Caco-2 (cell line): ENCODE measurements at regions not wholly inside any gene's neighbourhood (a gene's known extent, or its start where the extent isn't known, plus 50 kb on each side); places are given as distances from the start of the nearest gene placed in this dataset.
"Not testable (repeated sequence)": the region's sequence is repeated elsewhere in the genome, so short reads cannot be mapped to it uniquely, and the experiment has no call there.

Experiments used
- BruUV-seq: library from RNA; stranded (reverse); fragments of 400-500 nt; replicated peaks from 2 replicates; lab custom pipeline; 2021; lab: Mats Ljungman, UMichigan
- CTCF ChIA-PET: fragments of 300-600 bp; sonication (Branson Sonifier 250); formaldehyde crosslinking; loops from one replicate; lab custom pipeline; 2022; ENCODE audit warnings: antibody characterized with exemption; lab: Charles Lee
- POLR2A ChIA-PET: fragments of 300-600 bp; sonication (Branson Sonifier 250); formaldehyde crosslinking; loops from one replicate; lab custom pipeline; 2022; ENCODE audit warnings: antibody characterized with exemption; lab: Charles Lee
- DNase-seq, 2 experiments: peaks; one replicate each; pipeline versions ENCODE4 v3.0.0 to v3.0.0-alpha.2; 2020 to 2022
- H3K27me3 ChIP-seq: replicated peaks from 2 replicates; pipeline ENCODE4 v1.6.0; 2011; ENCODE audit warnings: low read length; ENCODE audit not compliant: control insufficient read depth, insufficient read depth
- H3K36me3 ChIP-seq: 2 replicates; pipeline ENCODE4 v1.5.1; 2011; ENCODE audit warnings: low read length; ENCODE audit not compliant: control insufficient read depth, insufficient read depth
- H3K4me1 ChIP-seq: fragments of 250-450 bp; sonication (Bioruptor Pico); 2 replicates; pipeline ENCODE4 v1.5.1; 2020; ENCODE audit warnings: mild to moderate bottlenecking
- H3K4me3 ChIP-seq: 2 replicates; pipeline ENCODE4 v1.5.1; 2011; ENCODE audit warnings: low read depth, mild to moderate bottlenecking, control low read depth, low read length
- H3K9me3 ChIP-seq: fragments of 250-450 bp; sonication (Bioruptor Pico); 2 replicates; pipeline ENCODE4 v1.5.1; 2020; ENCODE audit warnings: mild to moderate bottlenecking, moderate library complexity
- H3K27ac Mint-ChIP-seq: one replicate; pipeline ENCODE4 v1.8.0; 2022; ENCODE audit warnings: mixed read lengths; ENCODE audit not compliant: unreplicated experiment
- H3K27me3 Mint-ChIP-seq: one replicate; pipeline ENCODE4 v1.8.0; 2022; ENCODE audit warnings: mixed read lengths; ENCODE audit not compliant: insufficient read depth, unreplicated experiment
- H3K36me3 Mint-ChIP-seq: one replicate; pipeline ENCODE4 v1.8.0; 2022; ENCODE audit warnings: mild to moderate bottlenecking, mixed read lengths; ENCODE audit not compliant: insufficient read depth, unreplicated experiment
- H3K4me1 Mint-ChIP-seq: one replicate; pipeline ENCODE4 v1.8.0; 2022; ENCODE audit warnings: low read depth, mixed read lengths; ENCODE audit not compliant: unreplicated experiment
- H3K4me3 Mint-ChIP-seq: one replicate; pipeline ENCODE4 v1.8.0; 2022; ENCODE audit warnings: mild to moderate bottlenecking, moderate library complexity, mixed read lengths; ENCODE audit not compliant: unreplicated experiment
- H3K9me3 Mint-ChIP-seq: one replicate; pipeline ENCODE4 v1.8.0; 2022; ENCODE audit warnings: mixed read lengths; ENCODE audit not compliant: unreplicated experiment
- intact Hi-C: fragments of 100-400 bp; cut with micrococcal nuclease; formaldehyde crosslinking; loops from one replicate; pipeline ENCODE4 v1.10.0; 2022; ENCODE audit not compliant: unreplicated experiment
- TF ChIP-seq, protein P1 (sequence below), 2 experiments: fragments of 200-600 bp in 1 of 2; IDR thresholded peaks; 1 replicate in 1 of 2; 2 replicates in 1 of 2; pipeline versions ENCODE4 v1.5.1 to v1.8.0; 2011 to 2022; ENCODE audit warnings: antibody characterized with exemption in 1 of 2, control low read depth in 1 of 2, inconsistent platforms in 1 of 2, low read depth in 1 of 2, low read length in 1 of 2, mild to moderate bottlenecking in 1 of 2, moderate library complexity in 1 of 2; ENCODE audit not compliant: insufficient read depth in 1 of 2, severe bottlenecking in 1 of 2, unreplicated experiment in 1 of 2

DNA sequence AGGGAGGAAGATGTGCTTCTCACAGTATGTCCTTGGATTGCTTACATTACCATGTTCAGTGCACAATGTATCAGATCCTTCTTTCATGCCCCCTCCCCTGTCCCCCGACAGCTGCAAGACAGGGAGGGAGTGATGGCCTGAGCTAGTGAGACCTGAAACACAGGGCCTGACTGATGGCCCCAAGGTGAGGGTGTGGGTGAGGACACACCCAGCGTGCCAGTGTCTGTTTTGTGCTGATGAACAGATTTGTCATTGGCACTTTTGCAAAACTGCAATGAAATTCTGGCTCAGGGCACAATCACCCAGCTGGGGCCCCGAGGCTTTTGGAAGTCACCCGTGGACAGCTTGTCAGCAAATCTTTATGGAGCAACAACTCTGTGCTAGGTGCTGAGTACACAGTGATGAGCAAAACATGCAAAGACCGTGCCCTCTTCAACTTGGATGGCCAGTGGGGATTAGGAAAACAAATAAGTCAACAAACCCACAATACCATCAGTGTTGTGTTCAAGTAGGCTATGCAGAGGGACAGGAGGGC lies 59.4 kb upstream of the EMX2 start:
- CTCF ChIA-PET, result interaction anchor here (1.0 kb wide), 1 partner anchor 40 kb away, joined by 3 read pairs; no protein-coding TSS in a partner anchor
- H3K9me3 Mint-ChIP-seq, result no peaks in the 10 kb centered on the region
- no peak overlapping the region for H3K4me3 Mint-ChIP-seq
- H3K36me3 Mint-ChIP-seq, result no peaks in the 10 kb centered on the region
- intact Hi-C loops, result no loop called here
- TF ChIP-seq, protein P1, sequence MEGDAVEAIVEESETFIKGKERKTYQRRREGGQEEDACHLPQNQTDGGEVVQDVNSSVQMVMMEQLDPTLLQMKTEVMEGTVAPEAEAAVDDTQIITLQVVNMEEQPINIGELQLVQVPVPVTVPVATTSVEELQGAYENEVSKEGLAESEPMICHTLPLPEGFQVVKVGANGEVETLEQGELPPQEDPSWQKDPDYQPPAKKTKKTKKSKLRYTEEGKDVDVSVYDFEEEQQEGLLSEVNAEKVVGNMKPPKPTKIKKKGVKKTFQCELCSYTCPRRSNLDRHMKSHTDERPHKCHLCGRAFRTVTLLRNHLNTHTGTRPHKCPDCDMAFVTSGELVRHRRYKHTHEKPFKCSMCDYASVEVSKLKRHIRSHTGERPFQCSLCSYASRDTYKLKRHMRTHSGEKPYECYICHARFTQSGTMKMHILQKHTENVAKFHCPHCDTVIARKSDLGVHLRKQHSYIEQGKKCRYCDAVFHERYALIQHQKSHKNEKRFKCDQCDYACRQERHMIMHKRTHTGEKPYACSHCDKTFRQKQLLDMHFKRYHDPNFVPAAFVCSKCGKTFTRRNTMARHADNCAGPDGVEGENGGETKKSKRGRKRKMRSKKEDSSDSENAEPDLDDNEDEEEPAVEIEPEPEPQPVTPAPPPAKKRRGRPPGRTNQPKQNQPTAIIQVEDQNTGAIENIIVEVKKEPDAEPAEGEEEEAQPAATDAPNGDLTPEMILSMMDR (IDR thresholded peaks at IDR 0.05; ENCODE audit: insufficient read depth in 1 of 2, low read depth in 1 of 2, low read length in 1 of 2, severe bottlenecking in 1 of 2, unreplicated experiment in 1 of 2), result no peak
- BruUV-seq, result no TSS peak
- no peak for DNase-seq
- Histone ChIP-seq H3K27me3 (no peaks in the 10 kb centered on the region), H3K4me1 (no peaks in the 10 kb centered on the region), H3K9me3 (no peaks in the 10 kb centered on the region), H3K36me3 (no peaks in the 10 kb centered on the region), H3K4me3 (no peak overlapping the region)
- H3K4me1 Mint-ChIP-seq, result peaks cover 12% of the 10 kb centered on the region
- no peaks in the 10 kb centered on the region for H3K27me3 Mint-ChIP-seq
- H3K27ac Mint-ChIP-seq, result no peak overlapping the region
- POLR2A ChIA-PET, result no interaction called here

DNA sequence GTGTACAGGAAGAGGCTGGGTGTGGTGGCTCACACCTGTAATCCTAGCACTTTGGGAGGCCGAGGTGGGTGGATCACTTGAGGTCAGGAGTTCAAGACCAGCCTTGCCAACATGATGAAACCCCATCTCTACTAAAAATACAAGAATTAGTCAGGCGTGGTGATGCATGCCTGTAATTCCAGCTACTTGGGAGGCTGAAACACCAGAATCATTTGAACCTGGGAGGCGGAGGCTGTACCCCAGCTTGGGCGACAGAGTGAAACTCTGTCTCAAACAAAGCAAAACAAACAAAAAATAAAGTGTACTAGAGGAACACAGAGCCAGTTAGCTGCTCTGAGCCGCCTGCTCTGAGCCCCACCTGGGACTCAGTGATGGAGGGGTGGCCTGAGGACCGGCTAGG lies 61.5 kb upstream of the EMX2 start:
- H3K36me3 ChIP-seq, H3K4me3 Mint-ChIP-seq, H3K27me3 ChIP-seq, H3K4me3 ChIP-seq, H3K9me3 ChIP-seq, H3K9me3 Mint-ChIP-seq, H3K27ac Mint-ChIP-seq, intact Hi-C loops, H3K4me1 Mint-ChIP-seq, DNase-seq, POLR2A ChIA-PET, BruUV-seq, H3K27me3 Mint-ChIP-seq, H3K4me1 ChIP-seq, H3K36me3 Mint-ChIP-seq: not testable (repeated sequence)
- CTCF ChIA-PET, result interaction anchor here (0.9 to 3.6 kb wide), 2 partner anchors 49 to 164 kb away, joined by 3 to 29 read pairs; no protein-coding TSS in a partner anchor

DNA sequence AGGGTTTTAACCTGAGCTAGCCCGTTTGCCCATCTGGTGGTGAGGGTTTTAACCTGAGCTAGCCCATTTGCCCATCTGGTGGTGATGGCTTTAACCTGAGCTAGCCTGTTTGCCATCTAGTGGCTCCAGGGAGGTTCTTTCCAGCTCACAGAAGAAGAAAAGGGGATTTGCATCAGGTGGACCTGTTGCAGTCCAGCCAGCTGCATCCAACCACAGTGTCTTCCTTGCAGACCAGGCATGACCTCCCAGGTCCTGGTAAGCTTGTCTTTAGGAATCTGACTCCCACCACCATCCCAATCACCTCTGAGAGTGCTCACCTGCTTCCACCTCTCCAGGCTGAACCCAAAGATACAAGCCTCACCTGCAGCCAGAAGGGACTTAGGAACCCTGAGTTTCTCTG lies 62.4 kb upstream of the EMX2 start:
- CTCF ChIA-PET, result interaction anchor here (0.6 to 3.6 kb wide), 6 partner anchors 14 to 135 kb away, joined by 3 to 29 read pairs (median 3); no protein-coding TSS in a partner anchor
- Mint-ChIP-seq H3K27me3 (no peaks in the 10 kb centered on the region), H3K4me3 (no peak overlapping the region), H3K36me3 (no peaks in the 10 kb centered on the region), H3K9me3 (no peaks in the 10 kb centered on the region), H3K4me1 (peaks cover 6% of the 10 kb centered on the region), H3K27ac (no peak overlapping the region)
- Histone ChIP-seq H3K4me1 (no peaks in the 10 kb centered on the region), H3K36me3 (no peaks in the 10 kb centered on the region), H3K4me3 (no peak overlapping the region), H3K27me3 (no peaks in the 10 kb centered on the region), H3K9me3 (no peaks in the 10 kb centered on the region)
- no TSS peak for BruUV-seq
- no peak for DNase-seq
- intact Hi-C loops, result no loop called here
- POLR2A ChIA-PET, result interaction anchor here (0.6 kb wide), 1 partner anchor 71 kb away, joined by 7 read pairs; no protein-coding TSS in a partner anchor
- TF ChIP-seq, protein P1 (IDR thresholded peaks at IDR 0.05; ENCODE audit: insufficient read depth in 1 of 2, low read depth in 1 of 2, low read length in 1 of 2, severe bottlenecking in 1 of 2, unreplicated experiment in 1 of 2), result no peak
